Stimulated activated CD8-positive, alpha-beta memory T cell treated with anti-CD3 and anti-CD28 coated beads, Interleukin-4, amount 100 ng/mL, for 48 hours (primary cell): ENCODE measurements at regions not wholly inside any gene's neighbourhood (a gene's known extent, or its start where the extent isn't known, plus 50 kb on each side); places are given as distances from the start of the nearest gene placed in this dataset.

Experiments
- DNase-seq: peaks from one replicate; pipeline ENCODE4 v3.0.0-alpha.2; 2020

- no peak for DNase-seq
Observed at GRCh38 chr3:107247116-107247515, 130.1 kb upstream of the CCDC54 start.

GRCh38 chr3:107249132-107249531, 128.1 kb upstream of the CCDC54 start:
- DNase-seq: no peak

GRCh38 chr3:107250221-107250620, 127.0 kb upstream of the CCDC54 start:
- DNase-seq: no peak

- no peak for DNase-seq
Observed at GRCh38 chr3:107251819-107252218, 125.4 kb upstream of the CCDC54 start.

GRCh38 chr3:107256963-107257362, 120.3 kb upstream of the CCDC54 start:
- DNase-seq: no peak

- DNase-seq: no peak
Observed at GRCh38 chr3:107258300-107258699, 118.9 kb upstream of the CCDC54 start.

- no peak for DNase-seq
Observed at GRCh38 chr3:107260207-107260606, 117.0 kb upstream of the CCDC54 start.

GRCh38 chr3:107263269-107264021, 113.8 kb upstream of the CCDC54 start:
- DNase-seq: no peak

- DNase-seq: no peak
Observed at GRCh38 chr3:107264888-107265287, 112.4 kb upstream of the CCDC54 start.

- DNase-seq: no peak
Observed at GRCh38 chr3:107265526-107265925, 111.7 kb upstream of the CCDC54 start.

GRCh38 chr3:107268469-107268868, 108.8 kb upstream of the CCDC54 start:
- DNase-seq: no peak

- DNase-seq: no peak
Observed at GRCh38 chr3:107269136-107269535, 108.1 kb upstream of the CCDC54 start.

- no peak for DNase-seq
Observed at GRCh38 chr3:107271787-107272387, 105.4 kb upstream of the CCDC54 start.

GRCh38 chr3:107272471-107272870, 104.8 kb upstream of the CCDC54 start:
- DNase-seq: no peak

- no peak for DNase-seq
Observed at GRCh38 chr3:107272885-107273284, 104.4 kb upstream of the CCDC54 start.

GRCh38 chr3:107273771-107274170, 103.5 kb upstream of the CCDC54 start:
- no peak for DNase-seq

- no peak for DNase-seq
Observed at GRCh38 chr3:107275511-107275910, 101.7 kb upstream of the CCDC54 start.

- DNase-seq: no peak
Observed at GRCh38 chr3:107283948-107284347, 93.3 kb upstream of the CCDC54 start.

GRCh38 chr3:107284612-107285011, 92.6 kb upstream of the CCDC54 start:
- DNase-seq: no peak

GRCh38 chr3:107285197-107285596, 92.0 kb upstream of the CCDC54 start:
- DNase-seq: no peak

- DNase-seq: no peak
Observed at GRCh38 chr3:107289354-107289753, 87.9 kb upstream of the CCDC54 start.

- no peak for DNase-seq
Observed at GRCh38 chr3:107294117-107294516, 83.1 kb upstream of the CCDC54 start.

- DNase-seq: no peak
Observed at GRCh38 chr3:107297597-107297996, 79.6 kb upstream of the CCDC54 start.

- no peak for DNase-seq
Observed at GRCh38 chr3:107307205-107307604, 70.0 kb upstream of the CCDC54 start.

- DNase-seq: no peak
Observed at GRCh38 chr3:107308716-107309115, 68.5 kb upstream of the CCDC54 start.
